ENCODE measurements at regions not wholly inside any gene's neighbourhood (a gene's known extent, or its start where the extent isn't known, plus 50 kb on each side); places are given as distances from the start of the nearest gene placed in this dataset.

GRCh38 chr6:155943635-155944034 lies 488.0 kb upstream of the NOX3 start:
- Mint-ChIP-seq H3K9me3 (no peaks in the 10 kb centered on the region), H3K27me3 (ENCODE audit: low read depth) (no peaks in the 10 kb centered on the region), H3K4me1 (peaks cover 16% of the 10 kb centered on the region), H3K4me3 (no peak overlapping the region), H3K36me3 (ENCODE audit: low read depth) (no peaks in the 10 kb centered on the region), H3K27ac (no peak overlapping the region)
- TF ChIP-seq CTCF (IDR thresholded peaks at IDR 0.05; ENCODE audit: unreplicated experiment in 3 of 3): no peak

- no peak for TF ChIP-seq CTCF (IDR thresholded peaks at IDR 0.05; ENCODE audit: unreplicated experiment in 3 of 3)
- Mint-ChIP-seq H3K9me3 (no peaks in the 10 kb centered on the region), H3K27ac (peak overlapping the region; percentile 75 to 93 (median 80)), H3K36me3 (ENCODE audit: low read depth) (no peaks in the 10 kb centered on the region), H3K4me1 (peaks cover 22% of the 10 kb centered on the region), H3K27me3 (ENCODE audit: low read depth) (no peaks in the 10 kb centered on the region), H3K4me3 (no peak overlapping the region)
Measured at GRCh38 chr6:155939253-155939652, 483.6 kb upstream of the NOX3 start.

GRCh38 chr6:155936551-155936950 lies 480.9 kb upstream of the NOX3 start:
- Mint-ChIP-seq H3K36me3 (ENCODE audit: low read depth) (no peaks in the 10 kb centered on the region), H3K4me3 (no peak overlapping the region), H3K4me1 (peaks cover 22% of the 10 kb centered on the region), H3K9me3 (no peaks in the 10 kb centered on the region), H3K27me3 (ENCODE audit: low read depth) (no peaks in the 10 kb centered on the region), H3K27ac (peak overlapping the region in 2 of 3 experiments; percentile 40 to 44)
- no peak for TF ChIP-seq CTCF (IDR thresholded peaks at IDR 0.05; ENCODE audit: unreplicated experiment in 3 of 3)

GRCh38 chr6:155936127-155936526 lies 480.5 kb upstream of the NOX3 start:
- TF ChIP-seq CTCF (IDR thresholded peaks at IDR 0.05; ENCODE audit: unreplicated experiment in 3 of 3): no peak
- Mint-ChIP-seq H3K27me3 (ENCODE audit: low read depth) (no peaks in the 10 kb centered on the region), H3K9me3 (no peaks in the 10 kb centered on the region), H3K4me3 (no peak overlapping the region), H3K36me3 (ENCODE audit: low read depth) (no peaks in the 10 kb centered on the region), H3K27ac (peak overlapping the region in 1 of 3 experiments; percentile 44), H3K4me1 (peaks cover 22% of the 10 kb centered on the region)

GRCh38 chr6:155916846-155917624 lies 461.4 kb upstream of the NOX3 start:
- H3K36me3 Mint-ChIP-seq (ENCODE audit: low read depth): no peaks in the 10 kb centered on the region
- peaks cover 3% of the 10 kb centered on the region for H3K27me3 Mint-ChIP-seq (ENCODE audit: low read depth)
- no peak overlapping the region for H3K4me3 Mint-ChIP-seq
- peaks cover 4% of the 10 kb centered on the region for H3K4me1 Mint-ChIP-seq
- no peak for TF ChIP-seq CTCF (IDR thresholded peaks at IDR 0.05; ENCODE audit: unreplicated experiment in 3 of 3)
- H3K27ac Mint-ChIP-seq: no peak overlapping the region
- no peaks in the 10 kb centered on the region for H3K9me3 Mint-ChIP-seq

- TF ChIP-seq CTCF (IDR thresholded peaks at IDR 0.05; ENCODE audit: unreplicated experiment in 3 of 3): no peak
Measured at GRCh38 chr6:155915651-155916050, 460.0 kb upstream of the NOX3 start.

More at GRCh38 chr6:155915651-155916050, 460.0 kb upstream of the NOX3 start:
- H3K9me3 Mint-ChIP-seq: no peaks in the 10 kb centered on the region
- H3K4me3 Mint-ChIP-seq: no peak overlapping the region
- no peaks in the 10 kb centered on the region for H3K36me3 Mint-ChIP-seq (ENCODE audit: low read depth)
- peaks cover 4% of the 10 kb centered on the region for H3K4me1 Mint-ChIP-seq
- peaks cover 3% of the 10 kb centered on the region for H3K27me3 Mint-ChIP-seq (ENCODE audit: low read depth)
- no peak overlapping the region for H3K27ac Mint-ChIP-seq
